ENCODE measurements at regions not wholly inside any gene's neighbourhood (a gene's known extent, or its start where the extent isn't known, plus 50 kb on each side); places are given as distances from the start of the nearest gene placed in this dataset.

DNA sequence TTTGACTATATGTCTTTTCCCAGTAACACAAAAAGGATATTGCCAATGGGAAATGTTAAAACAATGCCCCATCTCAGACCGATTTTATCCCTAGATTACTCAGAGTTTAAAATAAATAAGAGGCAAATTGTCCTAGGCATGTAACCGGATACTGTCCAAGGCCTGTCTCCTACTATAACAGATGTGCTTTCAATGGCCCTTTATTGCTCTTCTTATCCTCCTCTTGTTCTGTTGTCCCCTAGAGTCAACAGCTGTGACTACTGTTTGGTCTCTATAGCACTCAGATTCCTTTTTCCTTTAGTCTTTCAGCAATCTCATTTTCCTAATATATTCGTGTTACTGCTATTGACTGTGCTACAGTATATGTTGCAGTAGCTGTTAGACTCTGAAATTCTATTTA lies 66.8 kb upstream of the PLS3 start:
- FAIRE-seq = no peak

DNA sequence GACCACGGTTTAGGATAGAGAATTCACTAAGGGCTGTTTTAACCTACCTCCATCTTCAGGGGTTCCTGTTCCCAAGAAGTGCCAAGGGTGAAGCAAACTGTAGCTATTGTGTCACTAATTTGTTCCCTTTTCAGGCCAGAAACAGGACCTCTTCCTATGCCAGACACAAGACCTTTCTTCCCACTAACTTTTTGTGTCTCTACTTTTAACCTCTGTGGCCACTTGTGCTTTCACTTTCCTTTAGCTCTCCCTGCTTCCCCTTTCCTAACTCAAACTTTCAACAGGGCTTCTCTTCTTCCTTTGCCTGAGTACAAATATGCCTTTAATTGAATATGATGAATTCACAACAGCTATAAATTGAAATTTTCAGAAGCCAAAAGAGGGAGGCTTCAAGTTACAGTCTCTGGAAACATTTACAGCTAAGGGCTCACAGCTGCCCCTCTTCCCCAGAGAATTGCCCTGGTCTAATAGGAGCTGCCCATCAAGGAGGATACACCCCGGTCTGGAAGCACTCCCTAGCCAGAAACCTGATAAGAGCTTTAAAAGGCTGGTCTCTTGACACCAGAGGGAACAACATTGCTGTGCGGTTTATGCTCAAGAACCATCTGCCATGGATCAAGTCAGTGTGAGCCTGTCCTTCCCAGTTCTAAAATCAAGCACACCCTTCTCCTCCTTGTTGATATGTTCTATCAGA lies 61.7 kb upstream of the PLS3 start:
- no peak for FAIRE-seq

DNA sequence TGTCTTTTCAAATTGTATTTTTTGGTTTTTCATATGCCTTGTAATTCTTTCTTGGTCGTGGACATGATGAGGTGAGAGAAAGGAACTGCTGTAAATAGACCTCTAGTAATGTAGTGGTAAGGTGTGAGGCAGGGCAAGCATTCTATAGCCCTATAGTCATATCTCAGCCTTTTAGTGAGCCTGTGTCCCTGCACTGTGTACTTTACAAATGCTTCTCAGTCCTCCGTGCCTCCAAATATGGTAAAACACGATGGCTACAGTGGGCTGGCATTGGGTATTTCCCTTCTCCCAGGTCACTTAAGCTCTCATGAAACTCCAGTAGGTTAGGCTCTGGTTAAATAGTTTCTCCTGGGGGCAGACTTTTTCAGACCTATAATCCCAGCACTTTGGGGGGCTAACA lies 57.9 kb upstream of the PLS3 start:
- no peak for FAIRE-seq

DNA sequence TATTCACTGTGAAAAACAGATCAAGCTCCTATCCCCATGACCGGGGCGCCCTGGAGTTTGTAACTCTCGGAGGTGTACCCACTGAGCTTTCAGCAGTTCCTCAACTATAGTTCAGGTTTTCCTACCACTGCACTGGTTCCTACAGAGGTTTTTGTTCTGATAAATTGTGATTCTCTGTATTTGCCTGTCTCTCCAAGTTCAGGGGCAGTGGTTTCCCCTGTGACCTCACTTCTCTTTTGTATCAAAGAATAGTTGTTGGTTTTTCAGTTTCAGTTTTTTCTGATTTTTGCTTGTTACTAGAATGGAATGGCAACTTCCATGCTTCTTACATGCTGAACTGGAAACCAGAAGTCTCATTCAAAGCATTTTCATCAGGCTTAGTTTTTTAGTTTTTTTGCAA lies 56.8 kb upstream of the PLS3 start:
- no peak for FAIRE-seq
